Endothelial cell (in vitro differentiated cells): ENCODE measurements at regions not wholly inside any gene's neighbourhood (a gene's known extent, or its start where the extent isn't known, plus 50 kb on each side); places are given as distances from the start of the nearest gene placed in this dataset.

Source experiments
- DNase-seq: peaks from one replicate; pipeline ENCODE4 v3.0.0; 2021; ENCODE audit warnings: low spot score
- H3K27ac Mint-ChIP-seq: one replicate; pipeline ENCODE4 v1.8.0; 2021; ENCODE audit warnings: mixed read lengths, inconsistent platforms; ENCODE audit not compliant: unreplicated experiment
- H3K27me3 Mint-ChIP-seq: one replicate; pipeline ENCODE4 v1.8.0; 2021; ENCODE audit warnings: mild to moderate bottlenecking, moderate library complexity, mixed read lengths, inconsistent platforms; ENCODE audit not compliant: unreplicated experiment
- H3K36me3 Mint-ChIP-seq: one replicate; pipeline ENCODE4 v1.8.0; 2021; ENCODE audit warnings: mild to moderate bottlenecking, low read depth, mixed read lengths, inconsistent platforms; ENCODE audit not compliant: unreplicated experiment
- H3K4me1 Mint-ChIP-seq: one replicate; pipeline ENCODE4 v1.8.0; 2021; ENCODE audit warnings: mild to moderate bottlenecking, mixed read lengths, inconsistent platforms; ENCODE audit not compliant: unreplicated experiment
- H3K4me3 Mint-ChIP-seq: one replicate; pipeline ENCODE4 v1.8.0; 2021; ENCODE audit warnings: mild to moderate bottlenecking, mixed read lengths, inconsistent platforms; ENCODE audit not compliant: unreplicated experiment
- H3K9me3 Mint-ChIP-seq: one replicate; pipeline ENCODE4 v1.8.0; 2021; ENCODE audit warnings: mixed read lengths, inconsistent platforms; ENCODE audit not compliant: unreplicated experiment
- CTCF ChIP-seq: fragments of 200-600 bp; sonication (generic); IDR thresholded peaks from one replicate; pipeline ENCODE4 v1.5.0; 2021; ENCODE audit warnings: antibody characterized with exemption; ENCODE audit not compliant: unreplicated experiment

- peaks cover 9% of the 10 kb centered on the region for H3K4me1 Mint-ChIP-seq
- H3K36me3 Mint-ChIP-seq: peaks cover 4% of the 10 kb centered on the region
- H3K27ac Mint-ChIP-seq: no peak overlapping the region
- TF ChIP-seq CTCF: no peak
- DNase-seq: no peak
- H3K9me3 Mint-ChIP-seq: no peaks in the 10 kb centered on the region
- H3K4me3 Mint-ChIP-seq: no peak overlapping the region
- H3K27me3 Mint-ChIP-seq: no peaks in the 10 kb centered on the region
Measured at GRCh38 chr4:123977641-123978081, 581.1 kb downstream of the SPRY1 start.

GRCh38 chr4:123978637-123979036 is 582.0 kb downstream of the SPRY1 start:
- Mint-ChIP-seq H3K27ac (no peak overlapping the region), H3K4me3 (no peak overlapping the region), H3K36me3 (no peaks in the 10 kb centered on the region), H3K27me3 (no peaks in the 10 kb centered on the region), H3K4me1 (peaks cover 9% of the 10 kb centered on the region), H3K9me3 (no peaks in the 10 kb centered on the region)
- DNase-seq: no peak
- TF ChIP-seq CTCF: no peak

GRCh38 chr4:123980736-123981300 is 584.2 kb downstream of the SPRY1 start:
- TF ChIP-seq CTCF: no peak
- H3K4me1 Mint-ChIP-seq: peaks cover 8% of the 10 kb centered on the region
- H3K36me3 Mint-ChIP-seq: no peaks in the 10 kb centered on the region
- H3K27ac Mint-ChIP-seq: no peak overlapping the region
- H3K27me3 Mint-ChIP-seq: no peaks in the 10 kb centered on the region
- no peak overlapping the region for H3K4me3 Mint-ChIP-seq
- H3K9me3 Mint-ChIP-seq: no peaks in the 10 kb centered on the region
- DNase-seq: no peak

- Mint-ChIP-seq H3K27me3 (no peaks in the 10 kb centered on the region), H3K4me1 (peaks cover 11% of the 10 kb centered on the region), H3K27ac (no peak overlapping the region), H3K36me3 (no peaks in the 10 kb centered on the region), H3K9me3 (no peaks in the 10 kb centered on the region), H3K4me3 (no peak overlapping the region)
- TF ChIP-seq CTCF: no peak
- DNase-seq: no peak
Measured at GRCh38 chr4:123984886-123985285, 588.3 kb downstream of the SPRY1 start.

GRCh38 chr4:123986268-123986798 is 589.7 kb downstream of the SPRY1 start:
- TF ChIP-seq CTCF: no peak

More at GRCh38 chr4:123986268-123986798, 589.7 kb downstream of the SPRY1 start:
- Mint-ChIP-seq H3K36me3 (no peaks in the 10 kb centered on the region), H3K9me3 (no peaks in the 10 kb centered on the region), H3K27me3 (no peaks in the 10 kb centered on the region), H3K4me3 (no peak overlapping the region), H3K4me1 (peaks cover 11% of the 10 kb centered on the region), H3K27ac (no peak overlapping the region)
- DNase-seq: no peak
